Testis (tissue), 2 donors: ENCODE measurements at regions not wholly inside any gene's neighbourhood (a gene's known extent, or its start where the extent isn't known, plus 50 kb on each side); places are given as distances from the start of the nearest gene placed in this dataset.

Experiments
- DNase-seq: peaks from one replicate; pipeline ENCODE4 v3.0.0-alpha.2; 2019
- H3K27ac ChIP-seq, 2 donors: fragments of 200-600 bp; sonication (generic); one replicate each; pipeline ENCODE4 v1.5.1; 2019
- H3K27me3 ChIP-seq: fragments of 200-600 bp; sonication (generic); one replicate; pipeline ENCODE4 v1.5.1; 2019
- H3K36me3 ChIP-seq: fragments of 200-600 bp; sonication (generic); one replicate; pipeline ENCODE4 v1.5.1; 2017; ENCODE audit warnings: low read depth; ENCODE audit errors: missing control alignments
- H3K4me1 ChIP-seq: fragments of 200-600 bp; sonication (generic); one replicate; pipeline ENCODE4 v1.5.1; 2019
- H3K4me3 ChIP-seq, 2 donors: fragments of 200-600 bp; sonication (generic); one replicate each; pipeline ENCODE4 v1.5.1; 2017 to 2019
- H3K9me3 ChIP-seq: fragments of 200-600 bp; sonication (generic); one replicate; pipeline ENCODE4 v1.5.1; 2017
- CTCF ChIP-seq, 3 experiments: fragments of 450-650 bp in 2 of 3; fragments of 200-600 bp in 1 of 3; sonication (generic) in 1 of 3; IDR thresholded peaks; one replicate each; pipeline ENCODE4 v1.5.1; 2016 to 2019; ENCODE audit warnings: antibody characterized with exemption in 3 of 3, mild to moderate bottlenecking in 2 of 3, moderate library complexity in 1 of 3
- POLR2A ChIP-seq: fragments of 450-650 bp; IDR thresholded peaks from one replicate; pipeline ENCODE4 v1.6.1; 2017; ENCODE audit warnings: antibody characterized with exemption, mild to moderate bottlenecking, moderate library complexity
- WGBS, 2 donors: methylation state at CpG; one replicate each; pipeline ENCODE4 v1.1.5; 2018; 5-methylcytosine and 5-hydroxymethylcytosine counted together
- intact Hi-C: fragments of 100-400 bp; cut with DNase I; formaldehyde crosslinking; loops from one replicate; pipeline ENCODE4 v1.15.1; 2023; ENCODE audit warnings: low total_unique reads

- Histone ChIP-seq H3K4me3 (no peak overlapping the region), H3K27ac (no peak overlapping the region), H3K27me3 (no peaks in the 10 kb centered on the region), H3K9me3 (no peaks in the 10 kb centered on the region), H3K4me1 (no peaks in the 10 kb centered on the region), H3K36me3 (no peaks in the 10 kb centered on the region)
- DNase-seq = no peak
- intact Hi-C loops = no loop called here
- WGBS, 2 donors = 67 to 85% methylated on average over 3 of the region's 3 CpGs
- no peak for TF ChIP-seq POLR2A
- no peak for TF ChIP-seq CTCF (IDR thresholded peaks at IDR 0.05)
These were observed 130.0 kb upstream of the UST start for GRCh38 chr6:148616841-148617240.

- Histone ChIP-seq H3K36me3 (no peaks in the 10 kb centered on the region), H3K27ac (no peak overlapping the region), H3K27me3 (no peaks in the 10 kb centered on the region), H3K4me1 (no peaks in the 10 kb centered on the region), H3K9me3 (no peaks in the 10 kb centered on the region), H3K4me3 (no peak overlapping the region)
- intact Hi-C loops = no loop called here
- 87 to 90% methylated on average over 4 of the region's 4 CpGs for WGBS, 2 donors
- no peak for DNase-seq
- no peak for TF ChIP-seq POLR2A
These were observed 129.3 kb upstream of the UST start for GRCh38 chr6:148617530-148617929.

- DNase-seq = no peak
- intact Hi-C loops = no loop called here
- TF ChIP-seq POLR2A (no peak), CTCF (IDR thresholded peaks at IDR 0.05) (no peak)
- WGBS, 2 donors = 96 to 98% methylated on average over 1 of the region's 1 CpG
- Histone ChIP-seq H3K4me3 (no peak overlapping the region), H3K9me3 (no peaks in the 10 kb centered on the region), H3K27ac (no peak overlapping the region), H3K27me3 (no peaks in the 10 kb centered on the region), H3K4me1 (no peaks in the 10 kb centered on the region), H3K36me3 (no peaks in the 10 kb centered on the region)
These were observed 126.9 kb upstream of the UST start for GRCh38 chr6:148619891-148620290.

- Histone ChIP-seq H3K4me1 (no peaks in the 10 kb centered on the region), H3K9me3 (no peaks in the 10 kb centered on the region), H3K36me3 (no peaks in the 10 kb centered on the region), H3K27ac (no peak overlapping the region), H3K27me3 (no peaks in the 10 kb centered on the region), H3K4me3 (no peak overlapping the region)
- TF ChIP-seq CTCF (IDR thresholded peaks at IDR 0.05) = no peak
- no peak for TF ChIP-seq POLR2A
- intact Hi-C loops = no loop called here
- WGBS, 2 donors = 83 to 86% methylated on average over 5 of the region's 5 CpGs
- no peak for DNase-seq
These were observed 126.1 kb upstream of the UST start for GRCh38 chr6:148620579-148621298.

- Histone ChIP-seq H3K9me3 (no peaks in the 10 kb centered on the region), H3K4me3 (no peak overlapping the region), H3K27ac (no peak overlapping the region), H3K27me3 (no peaks in the 10 kb centered on the region), H3K36me3 (no peaks in the 10 kb centered on the region), H3K4me1 (peaks cover 8% of the 10 kb centered on the region)
- TF ChIP-seq CTCF (IDR thresholded peaks at IDR 0.05) (no peak), POLR2A (no peak)
- 21 to 24% methylated on average over 2 of the region's 2 CpGs for WGBS, 2 donors
- no peak for DNase-seq
- intact Hi-C loops = no loop called here
These were observed 121.2 kb upstream of the UST start for GRCh38 chr6:148625609-148626008.
